ENCODE measurements at regions not wholly inside any gene's neighbourhood (a gene's known extent, or its start where the extent isn't known, plus 50 kb on each side); places are given as distances from the start of the nearest gene placed in this dataset.
"Not testable (repeated sequence)": the region's sequence is repeated elsewhere in the genome, so short reads cannot be mapped to it uniquely, and the experiment has no call there.

DNA sequence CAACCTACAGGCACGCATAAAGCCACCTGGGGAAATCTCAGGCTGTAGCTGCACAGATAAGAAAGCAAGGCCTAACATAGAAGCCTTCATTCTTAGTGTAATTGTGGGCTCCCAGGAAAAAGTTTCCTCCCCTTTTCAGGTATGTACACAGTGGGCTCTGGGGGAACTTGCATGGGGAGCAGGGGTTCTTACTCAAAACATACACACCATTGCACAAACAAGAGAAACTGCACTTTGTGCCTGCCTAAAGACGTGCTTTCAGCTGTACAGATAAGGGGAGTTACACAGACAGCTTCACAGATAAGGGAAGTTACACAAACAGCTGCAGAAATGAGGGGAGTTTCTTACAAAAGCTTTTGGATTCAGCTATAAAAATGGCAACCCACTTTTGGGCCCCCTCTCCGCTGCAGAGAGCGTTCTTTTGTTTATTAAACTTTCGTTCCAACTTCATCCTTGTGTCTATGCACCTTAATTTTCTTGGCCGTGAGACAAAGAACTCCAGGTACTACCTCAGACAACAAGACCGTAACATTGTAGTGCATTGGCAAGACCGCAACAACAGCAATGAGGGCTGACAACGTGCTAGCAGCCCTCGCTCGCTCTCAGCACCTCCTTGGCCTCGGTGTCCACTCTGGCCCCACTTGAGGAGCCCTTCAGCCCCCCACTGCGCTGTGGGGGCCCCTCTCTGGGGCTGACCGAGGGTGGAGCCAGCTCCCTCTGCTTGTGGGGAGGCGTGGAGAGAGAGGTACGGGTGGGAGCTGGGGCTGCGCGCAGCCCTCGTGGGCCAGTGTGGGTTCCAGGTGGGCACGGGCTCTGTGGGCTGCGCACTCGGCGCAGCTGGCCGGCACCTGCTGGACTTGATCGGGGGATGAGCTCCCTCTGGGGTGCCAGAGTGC, 317.5 kb downstream of the RAPGEF2 start:
- TF ChIP-seq, protein P1, sequence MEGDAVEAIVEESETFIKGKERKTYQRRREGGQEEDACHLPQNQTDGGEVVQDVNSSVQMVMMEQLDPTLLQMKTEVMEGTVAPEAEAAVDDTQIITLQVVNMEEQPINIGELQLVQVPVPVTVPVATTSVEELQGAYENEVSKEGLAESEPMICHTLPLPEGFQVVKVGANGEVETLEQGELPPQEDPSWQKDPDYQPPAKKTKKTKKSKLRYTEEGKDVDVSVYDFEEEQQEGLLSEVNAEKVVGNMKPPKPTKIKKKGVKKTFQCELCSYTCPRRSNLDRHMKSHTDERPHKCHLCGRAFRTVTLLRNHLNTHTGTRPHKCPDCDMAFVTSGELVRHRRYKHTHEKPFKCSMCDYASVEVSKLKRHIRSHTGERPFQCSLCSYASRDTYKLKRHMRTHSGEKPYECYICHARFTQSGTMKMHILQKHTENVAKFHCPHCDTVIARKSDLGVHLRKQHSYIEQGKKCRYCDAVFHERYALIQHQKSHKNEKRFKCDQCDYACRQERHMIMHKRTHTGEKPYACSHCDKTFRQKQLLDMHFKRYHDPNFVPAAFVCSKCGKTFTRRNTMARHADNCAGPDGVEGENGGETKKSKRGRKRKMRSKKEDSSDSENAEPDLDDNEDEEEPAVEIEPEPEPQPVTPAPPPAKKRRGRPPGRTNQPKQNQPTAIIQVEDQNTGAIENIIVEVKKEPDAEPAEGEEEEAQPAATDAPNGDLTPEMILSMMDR (IDR thresholded peaks at IDR 0.05; ENCODE audit: control extremely low read depth, extremely low read depth) = no peak
- H3K4me3 ChIP-seq = no peak overlapping the region
- H3K27ac ChIP-seq (ENCODE audit: low read depth in 1 of 2, low read length in 1 of 2) = no peak overlapping the region
- WGBS, 2 donors = 91 to 95% methylated on average over 25 of the region's 25 CpGs
- no peaks in the 10 kb centered on the region for H3K27me3 ChIP-seq (ENCODE audit: control insufficient read depth in 3 of 3, insufficient read depth in 3 of 3, low read length in 2 of 3)
- H3K4me1 ChIP-seq (ENCODE audit: control insufficient read depth in 5 of 5, insufficient read depth in 5 of 5, low read length in 5 of 5) = no peaks in the 10 kb centered on the region
- peaks cover 0 to 19% (median 2%) of the 10 kb centered on the region in 4 donors for H3K9me3 ChIP-seq (ENCODE audit: control insufficient read depth in 4 of 4, insufficient read depth in 3 of 4, low read length in 3 of 4)
- no peak for ATAC-seq (ENCODE audit: insufficient read depth, low FRiP score)
- H3K36me3 ChIP-seq (ENCODE audit: control insufficient read depth in 4 of 4, insufficient read depth in 4 of 4, low read length in 4 of 4) = no peaks in the 10 kb centered on the region
- no peak overlapping the region for H3K9ac ChIP-seq (ENCODE audit: insufficient read depth in 1 of 2, low read length in 2 of 2)
- no peak for DNase-seq

DNA sequence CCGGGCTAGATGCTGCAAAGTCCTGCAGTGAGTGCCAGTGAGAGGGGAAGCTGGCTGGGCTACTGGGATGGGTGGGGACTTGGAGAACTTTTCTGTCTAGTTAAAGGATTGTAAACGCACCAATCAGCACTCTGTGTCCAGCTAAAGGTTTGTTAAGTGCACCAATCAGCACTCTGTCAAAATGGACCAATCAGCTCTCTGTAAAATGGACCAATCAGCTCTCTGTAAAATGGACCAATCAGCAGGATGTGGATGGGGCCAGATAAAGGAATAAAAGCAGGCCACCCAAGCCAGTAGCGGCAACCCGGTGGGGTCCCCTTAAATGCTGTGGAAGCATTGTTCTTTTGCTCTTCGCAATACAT, 318.2 kb downstream of the RAPGEF2 start:
- H3K9ac ChIP-seq (ENCODE audit: insufficient read depth in 1 of 2, low read length in 2 of 2); H3K27me3 ChIP-seq (ENCODE audit: control insufficient read depth in 3 of 3, insufficient read depth in 3 of 3, low read length in 2 of 3); ATAC-seq (ENCODE audit: insufficient read depth, low FRiP score); H3K4me3 ChIP-seq; H3K27ac ChIP-seq (ENCODE audit: low read depth in 1 of 2, low read length in 1 of 2); H3K4me1 ChIP-seq (ENCODE audit: control insufficient read depth in 5 of 5, insufficient read depth in 5 of 5, low read length in 5 of 5); H3K36me3 ChIP-seq (ENCODE audit: control insufficient read depth in 4 of 4, insufficient read depth in 4 of 4, low read length in 4 of 4); DNase-seq: not testable (repeated sequence)
- WGBS, 2 donors = 89 to 96% methylated on average over 5 of the region's 5 CpGs
- peaks cover 0 to 17% (median 2%) of the 10 kb centered on the region in 4 donors for H3K9me3 ChIP-seq (ENCODE audit: control insufficient read depth in 4 of 4, insufficient read depth in 3 of 4, low read length in 3 of 4)

DNA sequence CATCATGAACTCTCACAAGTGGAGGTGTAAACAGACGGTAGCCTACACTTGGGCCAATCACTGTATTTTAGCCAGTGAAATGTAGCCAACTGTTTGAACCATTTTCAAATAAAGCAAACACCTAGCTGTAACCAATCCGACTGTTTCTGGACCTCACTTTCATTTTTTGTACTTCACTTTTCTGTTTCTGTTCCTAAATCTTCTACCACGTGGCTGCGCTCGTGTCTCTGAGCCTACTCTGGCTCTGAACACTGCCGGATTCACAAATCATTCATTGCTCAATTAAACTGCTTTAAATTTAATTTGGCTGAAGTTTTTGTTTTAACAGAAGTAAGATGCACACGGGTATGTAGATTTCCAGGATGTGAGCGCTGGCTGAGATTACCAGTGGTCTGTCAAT, 319.1 kb downstream of the RAPGEF2 start:
- ATAC-seq (ENCODE audit: insufficient read depth, low FRiP score) (no peak), DNase-seq (no peak)
- H3K4me3 ChIP-seq = no peak overlapping the region
- no peaks in the 10 kb centered on the region for H3K27me3 ChIP-seq (ENCODE audit: control insufficient read depth in 3 of 3, insufficient read depth in 3 of 3, low read length in 2 of 3)
- H3K4me1 ChIP-seq (ENCODE audit: control insufficient read depth in 5 of 5, insufficient read depth in 5 of 5, low read length in 5 of 5) = no peaks in the 10 kb centered on the region
- H3K36me3 ChIP-seq (ENCODE audit: control insufficient read depth in 4 of 4, insufficient read depth in 4 of 4, low read length in 4 of 4) = no peaks in the 10 kb centered on the region
- H3K27ac ChIP-seq (ENCODE audit: low read depth in 1 of 2, low read length in 1 of 2) = no peak overlapping the region
- TF ChIP-seq, protein P1 (IDR thresholded peaks at IDR 0.05; ENCODE audit: control extremely low read depth, extremely low read depth) = no peak
- 77 to 80% methylated on average over 8 of the region's 8 CpGs for WGBS, 2 donors
- no peak overlapping the region for H3K9ac ChIP-seq (ENCODE audit: insufficient read depth in 1 of 2, low read length in 2 of 2)
- peaks cover 0 to 14% (median 2%) of the 10 kb centered on the region in 4 donors for H3K9me3 ChIP-seq (ENCODE audit: control insufficient read depth in 4 of 4, insufficient read depth in 3 of 4, low read length in 3 of 4)

- H3K27ac ChIP-seq (ENCODE audit: low read depth in 1 of 2, low read length in 1 of 2) = no peak overlapping the region
- H3K36me3 ChIP-seq (ENCODE audit: control insufficient read depth in 4 of 4, insufficient read depth in 4 of 4, low read length in 4 of 4) = no peaks in the 10 kb centered on the region
- H3K9ac ChIP-seq (ENCODE audit: insufficient read depth in 1 of 2, low read length in 2 of 2) = no peak overlapping the region
- no peaks in the 10 kb centered on the region for H3K4me1 ChIP-seq (ENCODE audit: control insufficient read depth in 5 of 5, insufficient read depth in 5 of 5, low read length in 5 of 5)
- ATAC-seq (ENCODE audit: insufficient read depth, low FRiP score) (no peak), DNase-seq (no peak)
- H3K4me3 ChIP-seq = no peak overlapping the region
- WGBS, 2 donors = 100% methylated on average over 1 of the region's 1 CpG
- no peaks in the 10 kb centered on the region for H3K27me3 ChIP-seq (ENCODE audit: control insufficient read depth in 3 of 3, insufficient read depth in 3 of 3, low read length in 2 of 3)
- TF ChIP-seq, protein P1 (IDR thresholded peaks at IDR 0.05; ENCODE audit: control extremely low read depth, extremely low read depth) = no peak
- H3K9me3 ChIP-seq (ENCODE audit: control insufficient read depth in 4 of 4, insufficient read depth in 3 of 4, low read length in 3 of 4) = peaks cover 0 to 14% (median 2%) of the 10 kb centered on the region in 4 donors
Observed at GRCh38 chr4:159422626-159423025, 319.7 kb downstream of the RAPGEF2 start.

All from lung (tissue), 11 donors.